Small intestine (tissue), 7 donors: ENCODE measurements at regions not wholly inside any gene's neighbourhood (a gene's known extent, or its start where the extent isn't known, plus 50 kb on each side); places are given as distances from the start of the nearest gene placed in this dataset.
A peak's percentile ranks its signal among the peaks of the same experiment; 100 is the strongest.

Experiments used
- DNase-seq, 2 donors: peaks; one replicate each; pipeline versions ENCODE4 v3.0.0 to v3.0.0-alpha.2; 2013
- FAIRE-seq: peaks from 2 replicates; lab custom pipeline; 2012; peaks lifted over from hg19 to GRCh38; lab: Jason Lieb, UNC
- H3K27ac ChIP-seq, 3 donors: one replicate each; pipeline ENCODE4 v1.5.1; 2013; ENCODE audit warnings: low read length in 2 of 3, mild to moderate bottlenecking in 2 of 3, control low read depth in 1 of 3, inconsistent platforms in 1 of 3, low read depth in 1 of 3, moderate library complexity in 1 of 3
- H3K27me3 ChIP-seq, 3 donors: one replicate each; pipeline ENCODE4 v1.6.1; 2013; ENCODE audit warnings: low read length in 3 of 3, inconsistent platforms in 1 of 3; ENCODE audit not compliant: control insufficient read depth in 3 of 3, insufficient read depth in 3 of 3
- H3K36me3 ChIP-seq, 3 donors: one replicate each; pipeline ENCODE4 v1.6.1; 2013; ENCODE audit warnings: low read length in 3 of 3, inconsistent platforms in 1 of 3, low read depth in 1 of 3, mild to moderate bottlenecking in 1 of 3, moderate library complexity in 1 of 3; ENCODE audit not compliant: control insufficient read depth in 3 of 3, insufficient read depth in 2 of 3
- H3K4me1 ChIP-seq, 3 donors: one replicate each; pipeline ENCODE4 v1.6.1; 2013; ENCODE audit warnings: low read length in 2 of 3, inconsistent platforms in 1 of 3, low read depth in 1 of 3, mild to moderate bottlenecking in 1 of 3, moderate library complexity in 1 of 3; ENCODE audit not compliant: control insufficient read depth in 3 of 3, insufficient read depth in 2 of 3
- H3K4me3 ChIP-seq, 3 donors: one replicate each; pipeline ENCODE4 v1.5.1; 2013; ENCODE audit warnings: low read length in 3 of 3, control low read depth in 1 of 3, inconsistent platforms in 1 of 3, low read depth in 1 of 3, mild to moderate bottlenecking in 1 of 3, moderate library complexity in 1 of 3
- H3K9me3 ChIP-seq, 2 donors: one replicate each; pipeline ENCODE4 v1.6.1; 2013; ENCODE audit warnings: low read depth in 1 of 2, low read length in 1 of 2; ENCODE audit not compliant: control insufficient read depth in 2 of 2, insufficient read depth in 1 of 2
- WGBS, 3 donors: extraction: QIAGEN DNeasy Blood & Tissue Kit; methylation state at CpG; one replicate each; pipeline ENCODE4 v1.1.7; 2013; 5-methylcytosine and 5-hydroxymethylcytosine counted together
- donor health status: healthy with polysubstance abuse.
- donor health status: control.
- donor health status: control.
- donor health status: Bipolar disorder and iron deficiency.
- donor health status: healthy.

- Histone ChIP-seq H3K27ac (no peak overlapping the region), H3K27me3 (no peaks in the 10 kb centered on the region), H3K9me3 (no peaks in the 10 kb centered on the region), H3K4me1 (peaks cover 0 to 2% (median 0%) of the 10 kb centered on the region in 3 donors), H3K4me3 (no peak overlapping the region), H3K36me3 (no peaks in the 10 kb centered on the region)
- FAIRE-seq, result no peak
- 57 to 71% (median 58%) methylated on average over 5 of the region's 5 CpGs for WGBS, 3 donors
- DNase-seq, result no peak
Observed at GRCh38 chr2:7899241-7899640, 782.6 kb upstream of the ID2 start.

GRCh38 chr2:7899923-7900322, 781.9 kb upstream of the ID2 start:
- Histone ChIP-seq H3K4me1 (peaks cover 0 to 2% (median 0%) of the 10 kb centered on the region in 3 donors), H3K27ac (no peak overlapping the region), H3K27me3 (no peaks in the 10 kb centered on the region), H3K4me3 (no peak overlapping the region), H3K36me3 (no peaks in the 10 kb centered on the region), H3K9me3 (no peaks in the 10 kb centered on the region)
- DNase-seq, result no peak
- no peak for FAIRE-seq
- WGBS, 3 donors, result 22 to 41% (median 38%) methylated on average over 1 of the region's 1 CpG

GRCh38 chr2:7900593-7900992, 781.3 kb upstream of the ID2 start:
- FAIRE-seq (no peak), DNase-seq (no peak)
- H3K4me3 ChIP-seq, result no peak overlapping the region
- WGBS, 3 donors, result 72 to 81% (median 75%) methylated on average over 5 of the region's 5 CpGs
- no peak overlapping the region for H3K27ac ChIP-seq
- peaks cover 0 to 2% (median 0%) of the 10 kb centered on the region in 3 donors for H3K4me1 ChIP-seq
- no peaks in the 10 kb centered on the region for H3K36me3 ChIP-seq
- no peaks in the 10 kb centered on the region for H3K27me3 ChIP-seq
- H3K9me3 ChIP-seq, result no peaks in the 10 kb centered on the region

GRCh38 chr2:7902251-7902765, 779.5 kb upstream of the ID2 start:
- Histone ChIP-seq H3K27ac (no peak overlapping the region), H3K27me3 (no peaks in the 10 kb centered on the region), H3K4me1 (peaks cover 0 to 2% (median 0%) of the 10 kb centered on the region in 3 donors), H3K36me3 (no peaks in the 10 kb centered on the region), H3K9me3 (no peaks in the 10 kb centered on the region), H3K4me3 (no peak overlapping the region)
- DNase-seq, result no peak
- WGBS, 3 donors, result 52 to 70% (median 63%) methylated on average over 5 of the region's 5 CpGs
- FAIRE-seq, result no peak

- H3K27ac ChIP-seq, result no peak overlapping the region
- no peaks in the 10 kb centered on the region for H3K27me3 ChIP-seq
- no peaks in the 10 kb centered on the region for H3K9me3 ChIP-seq
- no peak for FAIRE-seq
- H3K4me1 ChIP-seq, result peaks cover 0 to 2% (median 0%) of the 10 kb centered on the region in 3 donors
- no peak overlapping the region for H3K4me3 ChIP-seq
- peak in 1 of 2 donors; percentile 61 for DNase-seq
- H3K36me3 ChIP-seq, result no peaks in the 10 kb centered on the region
- WGBS, 3 donors, result 83 to 89% (median 84%) methylated on average over 3 of the region's 3 CpGs
Observed at GRCh38 chr2:7904319-7904718, 777.5 kb upstream of the ID2 start.

- peak; percentile 36 to 40 for DNase-seq
- Histone ChIP-seq H3K27ac (no peak overlapping the region), H3K9me3 (no peaks in the 10 kb centered on the region), H3K4me1 (peaks cover 0 to 2% (median 0%) of the 10 kb centered on the region in 3 donors), H3K36me3 (no peaks in the 10 kb centered on the region), H3K4me3 (no peak overlapping the region), H3K27me3 (no peaks in the 10 kb centered on the region)
- no peak for FAIRE-seq
- WGBS, 3 donors, result 19 to 63% (median 43%) methylated on average over 12 of the region's 12 CpGs
Observed at GRCh38 chr2:7905756-7906155, 776.1 kb upstream of the ID2 start.

GRCh38 chr2:7906431-7906830, 775.4 kb upstream of the ID2 start:
- whole genome bisulfite sequencing, 3 donors, result 81 to 95% (median 90%) methylated on average over 6 of the region's 6 CpGs

DNA sequence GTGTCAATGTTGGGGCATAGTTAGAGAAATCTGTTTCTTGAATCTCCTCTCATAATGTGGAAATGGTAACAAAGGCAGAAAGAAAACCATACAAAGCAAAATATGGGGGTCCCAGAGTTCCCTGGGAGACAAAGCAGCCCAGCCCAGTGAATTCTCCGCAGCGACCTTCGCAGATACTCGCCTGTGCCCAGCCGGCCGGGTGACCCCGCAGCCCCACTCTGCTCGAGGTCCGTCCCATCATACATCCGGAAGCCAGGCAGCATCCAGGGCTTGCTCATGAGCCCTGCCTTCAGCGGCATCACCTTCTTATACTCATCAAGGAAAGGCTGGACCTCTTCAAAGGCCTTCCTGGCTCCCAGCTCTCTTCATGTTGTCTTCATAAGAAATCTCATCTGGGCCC, 774.8 kb upstream of the ID2 start:
- no peaks in the 10 kb centered on the region for H3K36me3 ChIP-seq
- H3K27me3 ChIP-seq, result no peaks in the 10 kb centered on the region
- WGBS, 3 donors, result 97% methylated on average over 11 of the region's 11 CpGs
- DNase-seq (no peak), FAIRE-seq (no peak)
- H3K9me3 ChIP-seq, result no peaks in the 10 kb centered on the region
- no peak overlapping the region for H3K4me3 ChIP-seq
- peaks cover 0 to 2% (median 0%) of the 10 kb centered on the region in 3 donors for H3K4me1 ChIP-seq
- no peak overlapping the region for H3K27ac ChIP-seq

More at GRCh38 chr2:7906431-7906830, 775.4 kb upstream of the ID2 start:
- no peak overlapping the region for H3K4me3 ChIP-seq
- H3K4me1 ChIP-seq, result peaks cover 0 to 2% (median 0%) of the 10 kb centered on the region in 3 donors
- FAIRE-seq, result no peak
- H3K36me3 ChIP-seq, result no peaks in the 10 kb centered on the region
- no peaks in the 10 kb centered on the region for H3K27me3 ChIP-seq
- no peak for DNase-seq
- H3K9me3 ChIP-seq, result no peaks in the 10 kb centered on the region
- no peak overlapping the region for H3K27ac ChIP-seq

GRCh38 chr2:7910752-7911151, 771.1 kb upstream of the ID2 start:
- H3K27me3 ChIP-seq, result no peaks in the 10 kb centered on the region
- no peaks in the 10 kb centered on the region for H3K36me3 ChIP-seq
- no peaks in the 10 kb centered on the region for H3K4me1 ChIP-seq
- no peak for DNase-seq
- H3K27ac ChIP-seq, result no peak overlapping the region
- H3K4me3 ChIP-seq, result no peak overlapping the region
- no peaks in the 10 kb centered on the region for H3K9me3 ChIP-seq
- no peak for FAIRE-seq
- WGBS, 3 donors, result 80 to 89% (median 88%) methylated on average over 3 of the region's 3 CpGs
